Heart right ventricle (tissue), 16 donors: ENCODE measurements at regions not wholly inside any gene's neighbourhood (a gene's known extent, or its start where the extent isn't known, plus 50 kb on each side); places are given as distances from the start of the nearest gene placed in this dataset.

Experiments
- ATAC-seq, 8 donors: fragments of 200-7000 bp; cut with Tn5 transposase; one replicate each; pipeline ENCODE4 v1.9.1; 2020; ENCODE audit warnings: mild to moderate bottlenecking in 8 of 8, moderate library complexity in 8 of 8, moderate number of reproducible peaks in 1 of 8
- DNase-seq, 2 donors: peaks; one replicate each; pipeline ENCODE4 v3.0.0-alpha.2; 2020
- H3K27ac ChIP-seq, 10 donors: fragments of 200-600 bp; sonication (generic) in 2 of 10; one replicate each; pipeline versions ENCODE4 v1.5.0 to v1.8.0; 2020 to 2022; ENCODE audit warnings: mild to moderate bottlenecking in 3 of 10
- H3K27me3 ChIP-seq, 7 donors: fragments of 200-600 bp; one replicate each; pipeline ENCODE4 v1.8.0; 2021 to 2022; ENCODE audit warnings: mild to moderate bottlenecking in 2 of 7
- H3K36me3 ChIP-seq, 9 donors: fragments of 200-600 bp; sonication (generic) in 1 of 9; one replicate each; pipeline versions ENCODE4 v1.5.0 to v1.8.0; 2020 to 2022; ENCODE audit warnings: mild to moderate bottlenecking in 2 of 9
- H3K4me1 ChIP-seq, 9 donors: fragments of 200-600 bp; sonication (generic) in 1 of 9; one replicate each; pipeline versions ENCODE4 v1.5.0 to v1.8.0; 2020 to 2022; ENCODE audit warnings: mild to moderate bottlenecking in 4 of 9
- H3K4me3 ChIP-seq, 10 donors: fragments of 200-600 bp; sonication (generic) in 2 of 10; one replicate each; pipeline versions ENCODE4 v1.5.0 to v1.8.0; 2020 to 2022; ENCODE audit warnings: mild to moderate bottlenecking in 7 of 10, moderate library complexity in 2 of 10
- H3K9me3 ChIP-seq, 11 donors: fragments of 200-600 bp in 10 of 11; sonication (generic) in 2 of 11; one replicate each; pipeline versions ENCODE4 v1.5.0 to v1.8.0; 2013 to 2022; ENCODE audit warnings: mild to moderate bottlenecking in 2 of 11, control low read depth in 1 of 11, moderate library complexity in 1 of 11
- CTCF ChIP-seq, 9 donors: fragments of 200-600 bp; sonication (generic) in 2 of 9; IDR thresholded peaks; one replicate each; pipeline versions ENCODE4 v1.5.0 to v1.8.0; 2021 to 2022; ENCODE audit warnings: antibody characterized with exemption in 9 of 9, mild to moderate bottlenecking in 5 of 9, moderate library complexity in 1 of 9
- WGBS, 2 donors: extraction: QIAGEN DNeasy Blood & Tissue Kit; methylation state at CpG; one replicate each; pipeline ENCODE4 v1.1.7; 2013; ENCODE audit warnings: inconsistent platforms in 1 of 2; 5-methylcytosine and 5-hydroxymethylcytosine counted together
- intact Hi-C, 10 donors: fragments of 100-400 bp; cut with DNase I; formaldehyde crosslinking; loops; one replicate each; pipeline versions ENCODE4 v1.11.1 to v1.14.2; 2022
- donor health status: Arrhythmogenic right ventricular cardiomyopathy.
- donor health status: ischemic (EF 13 %, LVEDD 7.1; RV severe dilation, severe dysfunction).
- donor health status: healthy with polysubstance abuse.
- donor health status: DM: no; HTN: yes; CAD: no.
- donor health status: DM: no; HTN: no; CAD: no.
- donor health status: ischemic (EF 25% LVEDD 6.9; RV normal size, moderate dysfunction).
- donor health status: ischemic (EF 25% LVEDD 5.7; RV mildly dilated, moderate dysfunction).
- donor health status: healthy.
- donor health status: DM: yes; HTN: yes; CAD: no.
- donor health status: Ischemic cardiomyopathy.
- donor health status: ischemic (EF 35%, LVEDD 5.7; RV mildly dilated, moderate dysfunction).
- donor health status: nonischemic (EF 11% LVEDD 7.7; RV severe dilation, severe dysfunction).
- donor health status: DM: yes; HTN: yes; CAD: no.
- donor health status: PGD.
- donor health status: ischemic (EF 29% LVEDD 5.4; RV normal size, mild dysfunction).
- donor health status: nonischemic (EF 23%, LVEDD 6.1; RV moderate dilation, normal function).

GRCh38 chr2:2536416-2537056 lies 205.5 kb upstream of the MYT1L start:
- intact Hi-C loops, result no loop called here
- Histone ChIP-seq H3K27ac (no peak overlapping the region), H3K9me3 (no peaks in the 10 kb centered on the region), H3K27me3 (peaks cover 0 to 4% (median 0%) of the 10 kb centered on the region in 7 donors), H3K36me3 (no peaks in the 10 kb centered on the region), H3K4me1 (peaks cover 0 to 4% (median 0%) of the 10 kb centered on the region in 9 donors), H3K4me3 (no peak overlapping the region)
- no peak for TF ChIP-seq CTCF (IDR thresholded peaks at IDR 0.05)
- DNase-seq, result no peak
- no peak for ATAC-seq
- WGBS, 2 donors, result 75% methylated on average over 11 of the region's 11 CpGs

- H3K4me3 ChIP-seq, result no peak overlapping the region
- TF ChIP-seq CTCF (IDR thresholded peaks at IDR 0.05), result no peak
- no peaks in the 10 kb centered on the region for H3K27me3 ChIP-seq
- DNase-seq, result no peak
- no peak overlapping the region for H3K27ac ChIP-seq
- no peak for ATAC-seq
- intact Hi-C loops, result no loop called here
- 81% methylated on average over 10 of the region's 10 CpGs for WGBS, 2 donors
- no peaks in the 10 kb centered on the region for H3K4me1 ChIP-seq
- no peaks in the 10 kb centered on the region for H3K36me3 ChIP-seq
- H3K9me3 ChIP-seq, result no peaks in the 10 kb centered on the region
Observed at GRCh38 chr2:2530334-2530733, 199.3 kb upstream of the MYT1L start.

- ATAC-seq, result no peak
- H3K4me1 ChIP-seq, result peaks cover 0 to under 1% (median 0%) of the 10 kb centered on the region in 9 donors
- H3K9me3 ChIP-seq, result no peaks in the 10 kb centered on the region
- no peak for TF ChIP-seq CTCF (IDR thresholded peaks at IDR 0.05)
- 81 to 85% methylated on average over 15 of the region's 15 CpGs for WGBS, 2 donors
- H3K27ac ChIP-seq, result no peak overlapping the region
- DNase-seq, result no peak
- H3K27me3 ChIP-seq, result no peaks in the 10 kb centered on the region
- intact Hi-C loops, result no loop called here
- H3K4me3 ChIP-seq, result no peak overlapping the region
- H3K36me3 ChIP-seq, result no peaks in the 10 kb centered on the region
Observed at GRCh38 chr2:2528846-2529245, 197.8 kb upstream of the MYT1L start.

GRCh38 chr2:2527148-2527547 lies 196.1 kb upstream of the MYT1L start:
- TF ChIP-seq CTCF (IDR thresholded peaks at IDR 0.05), result no peak
- Histone ChIP-seq H3K36me3 (no peaks in the 10 kb centered on the region), H3K27me3 (no peaks in the 10 kb centered on the region), H3K27ac (no peak overlapping the region), H3K4me3 (no peak overlapping the region), H3K9me3 (no peaks in the 10 kb centered on the region), H3K4me1 (peaks cover 0 to 6% (median 0%) of the 10 kb centered on the region in 9 donors)
- 44 to 60% methylated on average over 6 of the region's 6 CpGs for WGBS, 2 donors
- ATAC-seq (peak in 1 of 8 donors; percentile 20), DNase-seq (no peak)
- intact Hi-C loops, result no loop called here
